IPS-15b (cell line): ENCODE measurements at regions not wholly inside any gene's neighbourhood (a gene's known extent, or its start where the extent isn't known, plus 50 kb on each side); places are given as distances from the start of the nearest gene placed in this dataset.

Experiments
- H3K27me3 ChIP-seq: one replicate; pipeline ENCODE4 v1.6.1; 2013; ENCODE audit warnings: low read length; ENCODE audit not compliant: control insufficient read depth, insufficient read depth
- H3K36me3 ChIP-seq: one replicate; pipeline ENCODE4 v1.6.1; 2013; ENCODE audit warnings: low read length; ENCODE audit not compliant: control insufficient read depth, insufficient read depth
- H3K4me1 ChIP-seq: one replicate; pipeline ENCODE4 v1.6.1; 2013; ENCODE audit warnings: mild to moderate bottlenecking, low read length; ENCODE audit not compliant: control insufficient read depth, insufficient read depth
- H3K4me3 ChIP-seq: one replicate; pipeline ENCODE4 v1.5.1; 2013; ENCODE audit warnings: low read depth, low read length
- H3K9ac ChIP-seq: one replicate; pipeline ENCODE4 v1.6.1; 2013; ENCODE audit warnings: low read depth, mild to moderate bottlenecking, low read length
- H3K9me3 ChIP-seq: one replicate; pipeline ENCODE4 v1.6.1; 2013; ENCODE audit warnings: mild to moderate bottlenecking, low read length; ENCODE audit not compliant: control insufficient read depth, insufficient read depth

DNA sequence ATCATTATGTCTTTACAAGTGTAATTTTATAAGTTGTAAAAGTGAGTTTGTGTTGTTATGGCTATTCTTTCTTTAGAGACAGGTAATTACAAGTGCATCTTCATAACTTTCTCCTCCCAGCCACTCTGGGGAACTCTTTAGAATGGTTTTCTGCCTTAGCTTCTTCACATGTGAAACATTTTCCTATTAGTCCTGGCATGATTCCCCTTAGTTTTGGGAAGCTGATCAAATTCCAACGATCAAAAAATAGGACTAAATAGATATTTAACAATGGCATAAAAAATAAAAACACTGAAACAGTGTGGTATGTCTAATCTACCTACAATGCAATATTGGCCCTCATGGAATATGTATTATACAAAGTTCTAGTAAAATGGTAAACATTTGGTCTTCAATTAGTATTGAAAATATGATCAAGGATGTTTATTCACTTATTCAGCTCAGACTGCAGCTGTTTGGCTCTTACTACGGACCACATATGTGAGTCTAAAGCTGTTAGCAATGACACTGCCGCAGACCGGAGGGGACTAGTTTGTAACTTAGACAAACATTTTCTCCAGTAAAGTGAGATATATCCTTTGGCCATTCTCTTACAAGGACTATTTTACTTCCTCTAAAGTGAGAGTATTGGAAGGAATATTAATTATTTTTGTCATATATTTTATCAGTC is 890.8 kb upstream of the USP15 start:
- Histone ChIP-seq H3K4me3 (no peak overlapping the region), H3K9ac (no peak overlapping the region), H3K36me3 (no peaks in the 10 kb centered on the region), H3K4me1 (no peaks in the 10 kb centered on the region), H3K9me3 (no peaks in the 10 kb centered on the region), H3K27me3 (no peaks in the 10 kb centered on the region)

DNA sequence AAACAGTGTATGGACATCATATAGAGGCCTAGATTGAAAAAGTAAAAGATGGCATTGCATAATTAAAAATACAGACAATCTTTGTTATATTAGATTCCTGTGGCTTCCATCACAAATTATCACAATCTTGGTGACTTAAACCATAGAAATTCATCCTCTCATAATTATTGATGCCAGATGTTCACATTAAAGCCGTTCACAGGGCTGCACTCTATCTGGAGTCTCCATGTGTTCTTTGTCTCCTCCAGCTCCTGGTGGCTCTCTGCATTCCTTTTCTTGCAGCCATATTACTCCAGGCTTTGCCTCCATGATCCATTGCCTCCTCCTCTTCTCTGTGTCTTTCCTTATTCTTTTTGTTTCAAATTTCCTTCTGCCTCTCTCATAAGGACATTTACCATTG is 875.7 kb upstream of the USP15 start:
- Histone ChIP-seq H3K9me3 (no peaks in the 10 kb centered on the region), H3K36me3 (no peaks in the 10 kb centered on the region), H3K27me3 (no peaks in the 10 kb centered on the region), H3K4me3 (no peak overlapping the region), H3K9ac (no peak overlapping the region), H3K4me1 (no peaks in the 10 kb centered on the region)

DNA sequence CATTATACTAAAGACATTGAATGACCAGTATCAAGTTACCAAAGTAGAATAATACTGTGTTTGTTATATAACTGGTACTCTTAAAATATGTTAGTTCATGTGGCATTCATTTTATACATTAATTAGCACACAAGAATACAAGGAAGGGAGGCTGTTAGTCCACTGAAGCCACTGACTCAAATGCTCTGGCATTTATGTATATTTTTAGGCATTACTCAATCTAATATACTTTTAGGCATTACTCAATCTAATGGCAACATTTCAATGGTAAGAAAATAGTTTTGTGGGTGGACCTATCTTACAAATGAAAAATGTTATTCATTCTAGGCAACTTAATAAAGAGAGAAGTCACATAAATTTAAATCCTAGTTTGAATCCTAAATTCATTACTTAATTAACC is 874.4 kb upstream of the USP15 start:
- Histone ChIP-seq H3K4me1 (no peaks in the 10 kb centered on the region), H3K27me3 (no peaks in the 10 kb centered on the region), H3K36me3 (no peaks in the 10 kb centered on the region), H3K4me3 (no peak overlapping the region), H3K9ac (no peak overlapping the region), H3K9me3 (no peaks in the 10 kb centered on the region)

DNA sequence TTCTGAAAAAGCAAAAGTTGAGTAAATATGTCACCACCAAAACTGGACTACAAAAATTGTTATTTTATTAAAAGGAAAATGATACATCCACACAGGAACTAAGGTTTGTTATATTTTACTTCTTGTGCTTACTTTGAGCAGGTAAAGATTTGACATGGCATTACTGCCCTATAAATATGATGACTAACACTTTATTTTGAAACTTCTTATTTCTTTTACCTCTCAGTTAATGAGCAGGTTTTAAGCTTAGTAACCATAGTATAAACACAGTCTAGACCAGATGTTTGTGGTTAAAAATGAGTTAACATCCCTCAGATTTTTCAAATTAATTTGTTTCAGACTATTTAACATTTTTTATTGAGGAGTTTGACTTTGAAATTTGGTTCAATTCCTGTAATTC is 862.5 kb upstream of the USP15 start:
- no peaks in the 10 kb centered on the region for H3K27me3 ChIP-seq
- H3K4me3 ChIP-seq, result no peak overlapping the region
- no peaks in the 10 kb centered on the region for H3K9me3 ChIP-seq
- no peak overlapping the region for H3K9ac ChIP-seq
- no peaks in the 10 kb centered on the region for H3K4me1 ChIP-seq
- H3K36me3 ChIP-seq, result no peaks in the 10 kb centered on the region

DNA sequence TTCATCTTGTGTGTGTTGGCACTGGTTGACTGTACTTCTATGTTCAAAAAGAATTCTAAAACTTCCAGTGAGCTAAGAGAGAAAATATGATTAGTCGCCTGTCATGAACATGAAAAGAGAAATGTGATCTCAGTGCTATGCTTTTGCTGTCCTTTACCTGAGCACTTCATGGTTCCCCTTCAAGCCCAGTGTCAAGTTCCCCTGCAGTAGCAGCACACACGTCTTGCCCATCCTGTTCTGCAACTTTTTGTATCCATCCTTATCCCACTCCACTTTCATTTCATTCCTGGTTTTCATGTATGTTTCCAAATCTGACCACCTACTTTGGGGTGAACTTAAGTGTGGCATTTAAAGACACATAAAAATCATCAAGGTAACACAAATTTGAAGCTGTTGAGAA is 848.0 kb upstream of the USP15 start:
- H3K9ac ChIP-seq, result no peak overlapping the region
- no peaks in the 10 kb centered on the region for H3K27me3 ChIP-seq
- no peak overlapping the region for H3K4me3 ChIP-seq
- H3K36me3 ChIP-seq, result no peaks in the 10 kb centered on the region
- H3K9me3 ChIP-seq, result no peaks in the 10 kb centered on the region
- peaks cover 3% of the 10 kb centered on the region for H3K4me1 ChIP-seq

DNA sequence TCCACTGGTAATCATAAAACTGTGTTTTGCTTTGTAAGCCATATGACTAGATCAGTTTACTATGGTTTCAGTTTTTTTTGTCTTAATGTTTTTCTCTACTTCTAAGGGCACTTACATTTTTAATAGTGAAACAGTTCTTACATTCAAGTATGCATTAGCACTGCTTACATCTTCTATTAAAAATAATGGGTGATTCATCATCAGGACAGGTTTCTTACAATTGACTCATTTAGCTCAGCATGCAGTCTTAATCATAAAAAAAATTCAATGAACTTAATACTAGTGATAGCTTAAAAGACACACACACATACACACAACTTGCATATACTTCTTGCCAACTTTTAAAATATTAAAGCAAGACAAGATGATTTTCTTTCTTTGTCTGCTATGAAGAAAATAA is 845.7 kb upstream of the USP15 start:
- H3K36me3 ChIP-seq, result no peaks in the 10 kb centered on the region
- H3K9me3 ChIP-seq, result no peaks in the 10 kb centered on the region
- no peak overlapping the region for H3K9ac ChIP-seq
- H3K4me3 ChIP-seq, result no peak overlapping the region
- H3K4me1 ChIP-seq, result peaks cover 3% of the 10 kb centered on the region
- H3K27me3 ChIP-seq, result no peaks in the 10 kb centered on the region

DNA sequence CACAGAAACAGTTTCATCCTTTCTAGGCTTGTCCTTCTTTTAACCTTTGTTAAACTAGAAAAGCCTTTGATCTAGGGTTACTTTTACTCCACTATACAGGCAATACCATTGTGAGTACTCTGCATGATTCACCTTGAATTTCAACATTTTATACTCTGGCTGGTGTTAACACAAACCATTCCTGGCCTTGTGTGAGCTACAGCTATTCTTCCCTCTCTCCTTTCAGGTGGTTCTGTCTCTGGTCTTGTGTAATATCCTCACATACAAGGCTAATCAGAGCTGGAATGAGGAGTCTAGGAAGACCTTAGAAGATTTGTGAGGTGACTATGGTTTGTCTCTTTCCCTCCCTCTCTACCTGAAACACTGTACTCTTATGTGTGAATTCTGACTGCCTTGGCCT is 837.4 kb upstream of the USP15 start:
- Histone ChIP-seq H3K9ac (no peak overlapping the region), H3K4me1 (no peaks in the 10 kb centered on the region), H3K9me3 (no peaks in the 10 kb centered on the region), H3K4me3 (no peak overlapping the region), H3K27me3 (no peaks in the 10 kb centered on the region), H3K36me3 (no peaks in the 10 kb centered on the region)

DNA sequence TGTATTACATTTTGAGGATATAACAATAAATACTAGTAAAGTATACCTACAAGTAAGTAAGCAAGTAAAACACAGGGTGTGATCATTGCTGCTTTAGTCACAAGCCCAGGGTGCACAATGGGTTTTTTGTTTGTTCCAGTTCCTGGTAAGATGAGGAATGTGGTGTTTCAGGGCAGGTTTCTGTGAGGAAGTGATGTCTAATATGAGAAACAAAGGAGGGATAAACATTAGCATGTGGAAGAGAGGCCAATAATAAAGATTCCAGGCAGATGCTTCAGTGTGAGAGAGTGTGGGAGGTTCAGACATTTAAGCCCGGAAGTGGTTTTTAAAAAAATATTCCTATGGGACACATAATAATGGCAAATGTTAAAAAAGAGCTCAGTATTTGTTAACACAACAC is 808.1 kb upstream of the USP15 start:
- H3K4me3 ChIP-seq, result no peak overlapping the region
- H3K4me1 ChIP-seq, result no peaks in the 10 kb centered on the region
- no peaks in the 10 kb centered on the region for H3K36me3 ChIP-seq
- H3K9me3 ChIP-seq, result no peaks in the 10 kb centered on the region
- no peaks in the 10 kb centered on the region for H3K27me3 ChIP-seq
- no peak overlapping the region for H3K9ac ChIP-seq

DNA sequence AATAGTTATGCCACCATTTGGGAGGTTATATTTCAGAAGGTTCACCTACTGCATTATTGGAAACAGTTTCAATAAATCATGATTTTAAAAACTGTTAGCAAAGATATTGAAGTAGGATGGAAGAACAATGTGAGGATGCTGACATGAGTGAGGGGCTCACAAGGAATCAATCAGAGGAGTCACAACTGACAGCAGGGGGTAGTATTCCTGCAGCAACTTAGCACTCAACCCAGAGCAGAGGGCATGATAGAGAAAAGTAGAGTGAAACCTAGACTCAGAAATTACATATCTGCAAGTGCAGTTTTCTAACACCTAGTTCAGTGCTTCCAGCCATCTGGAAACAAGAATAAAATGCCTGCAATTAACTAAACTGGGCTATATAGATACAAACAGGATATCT is 772.5 kb upstream of the USP15 start:
- H3K9me3 ChIP-seq, result no peaks in the 10 kb centered on the region
- H3K4me1 ChIP-seq, result no peaks in the 10 kb centered on the region
- no peak overlapping the region for H3K9ac ChIP-seq
- H3K27me3 ChIP-seq, result no peaks in the 10 kb centered on the region
- H3K4me3 ChIP-seq, result no peak overlapping the region
- H3K36me3 ChIP-seq, result no peaks in the 10 kb centered on the region

DNA sequence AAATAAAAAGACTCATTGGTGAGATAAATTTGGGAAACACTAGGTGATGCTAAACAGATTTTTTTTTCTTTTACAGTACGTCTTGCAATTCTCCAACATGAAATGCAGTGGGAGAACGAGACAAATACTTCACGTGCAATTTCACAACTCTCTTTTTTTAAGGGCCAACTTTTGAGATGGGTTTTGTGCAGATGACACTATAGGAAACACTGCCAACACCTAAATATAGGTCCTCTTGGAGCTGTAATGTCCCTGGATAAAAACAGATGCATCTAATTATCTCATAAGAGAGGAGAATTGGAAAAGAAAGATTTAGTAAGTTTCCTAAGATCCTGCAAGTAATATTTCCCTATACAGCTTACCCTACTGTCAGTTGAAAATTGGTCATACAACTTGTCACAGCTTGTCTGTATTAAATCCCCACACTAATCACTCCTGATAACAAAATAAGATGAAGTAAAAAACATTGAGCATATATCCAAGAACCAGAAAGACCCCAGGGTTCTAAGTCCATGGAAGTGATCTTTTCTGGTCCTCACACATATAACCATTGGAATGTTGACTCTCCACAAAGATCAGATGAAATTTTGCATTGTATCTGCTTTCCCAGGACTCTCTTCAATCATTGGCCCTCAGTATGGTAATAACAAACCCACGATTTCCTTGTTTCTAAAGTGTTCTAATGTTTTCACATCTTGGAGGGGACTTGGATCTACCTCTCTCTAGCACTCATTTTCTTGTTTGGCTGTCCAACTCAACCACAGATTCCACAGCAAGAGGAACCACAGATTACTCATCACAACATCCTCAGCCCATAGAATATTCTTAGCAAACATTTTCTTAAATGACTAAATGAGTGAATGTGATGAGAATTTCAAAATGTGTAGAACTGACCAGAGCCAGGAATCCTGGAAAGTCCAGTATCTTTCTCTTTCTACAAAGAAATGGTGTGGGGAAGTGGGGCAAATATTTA is 769.4 kb upstream of the USP15 start:
- H3K27me3 ChIP-seq, result no peaks in the 10 kb centered on the region
- no peaks in the 10 kb centered on the region for H3K4me1 ChIP-seq
- no peaks in the 10 kb centered on the region for H3K36me3 ChIP-seq
- no peak overlapping the region for H3K4me3 ChIP-seq
- no peaks in the 10 kb centered on the region for H3K9me3 ChIP-seq
- H3K9ac ChIP-seq, result no peak overlapping the region

DNA sequence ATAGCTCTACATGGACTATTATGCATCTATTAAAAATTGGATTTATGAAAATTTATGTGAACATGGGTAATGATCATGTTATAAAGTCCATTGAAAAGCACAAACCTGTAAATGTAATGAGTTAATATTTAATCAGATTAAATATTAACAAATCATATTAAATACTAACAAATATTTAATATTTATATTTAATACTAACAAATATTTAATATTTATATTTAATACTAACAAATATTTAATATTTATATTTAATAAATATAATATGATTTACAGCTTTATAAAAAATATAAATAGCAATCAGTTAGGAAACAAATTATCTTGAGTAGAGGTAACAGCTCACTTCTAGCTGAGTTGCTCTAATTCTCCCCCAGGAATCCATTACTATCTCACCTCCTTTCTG is 758.0 kb upstream of the USP15 start:
- H3K36me3 ChIP-seq, result no peaks in the 10 kb centered on the region
- peaks cover 16% of the 10 kb centered on the region for H3K4me1 ChIP-seq
- H3K9ac ChIP-seq, result no peak overlapping the region
- no peaks in the 10 kb centered on the region for H3K27me3 ChIP-seq
- no peak overlapping the region for H3K4me3 ChIP-seq
- H3K9me3 ChIP-seq, result no peaks in the 10 kb centered on the region
